HPDE6-E6E7 (cell line): ENCODE measurements at regions not wholly inside any gene's neighbourhood (a gene's known extent, or its start where the extent isn't known, plus 50 kb on each side); places are given as distances from the start of the nearest gene placed in this dataset.
A peak's percentile ranks its signal among the peaks of the same experiment; 100 is the strongest.
"Not testable (repeated sequence)": the region's sequence is repeated elsewhere in the genome, so short reads cannot be mapped to it uniquely, and the experiment has no call there.

ENCODE experiments used
- DNase-seq: peaks from one replicate; pipeline ENCODE4 v3.0.0; 2011; ENCODE audit warnings: missing footprints; ENCODE audit errors: extremely low spot score

DNA sequence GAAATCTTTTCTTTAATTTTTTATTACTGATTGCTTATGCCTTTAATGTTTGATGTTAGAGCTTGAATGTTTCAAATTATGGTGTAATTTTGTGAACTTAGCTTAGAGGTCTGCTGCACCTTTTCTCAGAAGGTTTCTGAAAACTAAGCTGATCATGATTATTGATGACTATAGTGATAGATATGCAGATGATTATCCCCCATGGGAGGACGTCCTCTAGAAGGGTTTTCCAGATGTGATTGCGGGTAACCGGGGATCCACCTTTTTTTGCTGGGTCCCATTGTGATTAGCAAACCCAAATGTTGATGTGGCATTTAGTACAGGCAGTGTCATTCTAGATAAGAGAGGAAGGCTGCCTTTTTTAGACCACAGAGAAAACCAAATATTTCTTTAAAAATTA, 272.9 kb downstream of the FBXO8 start:
- DNase-seq = no peak

- no peak for DNase-seq
Observed at GRCh38 chr4:174009686-174010451, 273.6 kb downstream of the FBXO8 start.

- no peak for DNase-seq
Observed at GRCh38 chr4:174005422-174005821, 278.0 kb downstream of the FBXO8 start.

- no peak for DNase-seq
Observed at GRCh38 chr4:173998471-173999144, 284.9 kb downstream of the FBXO8 start.

DNA sequence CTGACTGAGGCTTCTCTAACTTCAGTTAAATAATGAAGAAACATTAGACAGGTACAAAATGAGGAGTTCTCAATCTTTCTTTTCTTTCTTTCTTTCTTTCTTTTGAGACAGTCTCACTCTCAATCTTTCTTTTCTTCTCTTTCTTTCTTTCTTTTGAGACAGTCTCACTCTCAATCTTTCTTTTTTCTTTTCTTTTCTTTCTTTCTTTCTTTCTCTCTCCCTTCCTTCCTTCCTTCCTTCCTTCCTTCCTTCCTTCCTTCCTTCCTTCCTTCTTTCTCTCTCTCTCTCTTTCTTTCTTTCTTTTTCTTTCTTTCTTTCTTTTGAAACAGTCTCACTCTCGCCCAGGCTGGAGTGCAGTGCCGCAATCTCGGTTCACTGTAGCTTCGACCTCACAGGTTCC, 287.7 kb downstream of the FBXO8 start:
- DNase-seq = not testable (repeated sequence)

- no peak for DNase-seq
Observed at GRCh38 chr4:173991814-173992213, 291.7 kb downstream of the FBXO8 start.

DNA sequence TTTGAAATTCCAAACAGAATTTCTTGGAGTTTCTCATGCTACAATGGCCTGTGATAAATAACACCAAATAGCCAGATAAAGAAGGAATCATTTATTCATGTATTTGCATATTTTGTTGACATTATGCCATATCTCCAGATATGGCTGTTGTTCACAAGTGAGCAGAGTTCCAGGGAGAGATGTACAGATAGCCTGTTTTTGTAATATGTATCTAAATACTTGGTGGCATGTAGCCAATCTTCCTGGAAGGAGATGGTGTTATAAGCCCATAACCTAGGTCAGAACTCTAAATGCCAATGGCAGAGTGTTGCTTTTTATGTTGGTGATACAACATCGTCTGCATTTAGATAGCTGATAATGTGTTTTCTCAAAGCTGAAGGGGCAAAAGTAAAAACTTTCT, 292.2 kb downstream of the FBXO8 start:
- DNase-seq = no peak

DNA sequence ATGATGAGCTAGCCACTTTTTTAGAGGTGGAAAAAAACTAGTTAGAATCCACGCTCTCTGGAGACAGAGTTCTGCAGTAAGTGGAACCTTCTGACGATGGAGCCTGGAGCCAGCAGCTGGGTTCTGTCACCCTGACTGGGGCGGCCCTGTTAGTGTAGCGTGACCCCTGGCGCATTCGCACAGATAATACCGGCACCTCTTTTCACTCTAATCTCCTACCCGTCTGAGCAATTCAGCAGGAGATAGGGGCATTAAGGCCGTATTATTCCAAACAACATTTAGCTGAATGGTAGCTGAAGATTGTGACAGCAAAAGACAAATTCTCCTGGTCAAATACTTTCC, 292.6 kb downstream of the FBXO8 start:
- no peak for DNase-seq

- peak; percentile 9 for DNase-seq
Observed at GRCh38 chr4:173990126-173990868, 293.2 kb downstream of the FBXO8 start.

GRCh38 chr4:173963523-173963922, 319.9 kb downstream of the FBXO8 start:
- DNase-seq = not testable (repeated sequence)

- DNase-seq = no peak
Observed at GRCh38 chr4:173960398-173960797, 323.1 kb downstream of the FBXO8 start.

DNA sequence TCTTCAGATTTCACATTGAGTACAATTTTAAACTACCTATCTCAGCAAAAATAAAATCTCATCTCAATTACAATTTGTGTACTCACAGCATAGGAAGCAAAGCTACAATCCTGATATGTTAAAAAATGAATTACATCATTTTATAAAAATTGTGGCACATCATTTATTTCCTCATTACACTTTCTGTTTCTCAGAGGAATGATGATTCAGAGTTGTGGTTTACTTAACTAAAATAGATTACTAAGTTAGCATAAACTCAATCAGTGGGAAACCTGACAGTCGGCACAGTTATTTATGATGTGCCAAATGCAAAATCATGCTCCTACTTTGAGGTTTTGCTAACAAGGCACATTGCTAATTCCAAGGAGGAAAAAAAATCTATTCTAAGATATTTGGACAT, 325.0 kb downstream of the FBXO8 start:
- peak; percentile 17 for DNase-seq

DNA sequence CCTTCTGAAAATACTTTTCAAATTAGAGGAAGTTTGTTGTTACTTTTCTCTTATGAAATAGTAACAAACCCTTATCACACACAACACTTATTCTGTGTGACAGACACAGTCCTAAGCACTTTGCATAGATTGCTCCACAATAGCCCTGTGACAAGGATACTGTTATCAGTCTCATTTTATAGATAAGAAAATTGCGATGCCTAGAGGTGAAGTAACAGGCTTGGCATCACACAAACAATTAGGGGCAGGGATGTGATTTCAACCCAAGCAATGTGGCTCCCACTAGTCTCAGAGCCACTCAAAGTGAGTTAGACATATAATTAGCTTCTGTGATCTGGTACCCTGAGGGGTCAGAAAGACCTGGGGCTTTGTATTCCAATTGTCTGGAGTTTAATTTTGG, 339.9 kb downstream of the FBXO8 start:
- DNase-seq = no peak

DNA sequence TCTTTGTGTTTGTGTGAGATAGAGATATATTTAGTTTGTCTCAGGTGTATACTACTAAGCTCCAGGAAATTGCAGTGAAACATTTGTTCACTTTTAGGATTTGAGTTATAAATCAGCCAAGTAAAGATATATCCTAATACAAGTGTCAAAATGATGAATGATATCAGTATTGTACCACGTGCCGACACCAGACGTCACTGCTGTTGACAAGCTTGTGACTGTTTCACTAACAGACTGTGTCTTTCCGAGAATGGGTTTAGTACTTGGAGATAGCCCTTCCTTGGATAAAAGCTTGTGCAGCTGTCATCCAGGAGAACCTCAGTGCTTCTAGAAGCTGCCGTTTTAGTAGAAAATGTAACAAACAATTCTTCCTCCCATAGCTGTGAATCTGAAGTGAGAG, 343.3 kb downstream of the FBXO8 start:
- DNase-seq = no peak

GRCh38 chr4:173937631-173938270, 345.7 kb downstream of the FBXO8 start:
- DNase-seq = no peak

GRCh38 chr4:173936861-173937260, 346.6 kb downstream of the FBXO8 start:
- no peak for DNase-seq

GRCh38 chr4:173935622-173936405, 347.7 kb downstream of the FBXO8 start:
- no peak for DNase-seq

GRCh38 chr4:173934933-173935620, 348.4 kb downstream of the FBXO8 start:
- DNase-seq = no peak

DNA sequence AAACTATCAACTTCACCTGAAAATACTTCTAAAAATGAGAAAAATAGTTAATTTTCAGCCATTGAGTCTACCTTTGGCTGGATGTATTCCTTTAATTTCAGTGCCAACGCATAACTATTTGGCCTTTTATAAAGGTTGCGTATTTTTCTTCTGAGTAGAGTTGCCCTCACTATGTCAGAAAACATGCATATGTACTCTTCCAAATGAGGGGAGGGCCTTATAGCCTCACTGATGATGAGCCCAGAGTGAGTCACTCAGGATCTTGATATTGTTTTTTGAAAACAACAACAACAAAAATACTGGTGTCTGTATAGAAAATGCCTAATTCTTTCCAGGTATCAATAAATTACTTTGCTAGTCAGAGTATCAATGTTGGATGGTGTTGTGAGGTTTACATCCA, 349.3 kb downstream of the FBXO8 start:
- DNase-seq = no peak

- DNase-seq = no peak
Observed at GRCh38 chr4:173932701-173933100, 350.8 kb downstream of the FBXO8 start.
